A172 (cell line): ENCODE measurements at regions not wholly inside any gene's neighbourhood (a gene's known extent, or its start where the extent isn't known, plus 50 kb on each side); places are given as distances from the start of the nearest gene placed in this dataset.

Source experiments
- DNase-seq: peaks from one replicate; pipeline ENCODE4 v3.0.0-alpha.2; 2015; ENCODE audit warnings: low spot score

DNA sequence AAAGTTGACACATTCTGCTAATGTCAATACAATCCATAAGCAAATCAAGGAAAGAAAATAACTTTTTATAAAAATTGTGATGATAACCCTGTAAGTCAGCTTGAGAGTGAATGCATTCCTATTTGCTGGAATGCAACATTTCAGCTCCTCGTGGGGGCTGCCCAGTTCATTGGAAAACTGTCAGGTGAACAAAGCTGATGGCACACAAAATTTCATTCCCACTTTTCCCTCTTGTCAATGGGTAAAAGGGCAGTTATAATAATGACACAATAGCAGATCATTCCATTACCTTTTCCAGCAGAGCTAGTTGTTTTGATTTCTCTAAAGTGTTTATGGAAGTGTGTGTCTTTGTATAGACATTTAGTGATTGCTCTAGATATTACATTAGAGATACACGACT, 1124.6 kb upstream of the MAP3K7 start:
- no peak for DNase-seq

DNA sequence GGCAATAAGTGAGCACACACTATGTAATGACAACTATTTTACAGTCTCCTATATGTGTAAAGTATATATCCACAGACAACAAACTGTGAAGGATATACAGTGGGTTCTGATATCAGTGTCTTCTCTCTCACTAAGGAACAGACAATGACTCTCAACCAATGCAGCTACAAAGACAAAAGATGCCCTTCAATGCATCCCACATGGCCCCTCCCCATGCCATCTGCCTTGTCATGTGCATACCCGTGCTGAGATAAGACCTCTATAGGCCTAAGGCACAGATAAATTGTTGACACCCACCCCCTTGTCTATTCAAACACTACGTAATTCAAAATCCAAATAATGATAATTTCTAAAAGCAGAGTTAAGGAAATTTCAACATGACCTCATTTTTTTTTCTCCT, 1123.5 kb upstream of the MAP3K7 start:
- DNase-seq: no peak

DNA sequence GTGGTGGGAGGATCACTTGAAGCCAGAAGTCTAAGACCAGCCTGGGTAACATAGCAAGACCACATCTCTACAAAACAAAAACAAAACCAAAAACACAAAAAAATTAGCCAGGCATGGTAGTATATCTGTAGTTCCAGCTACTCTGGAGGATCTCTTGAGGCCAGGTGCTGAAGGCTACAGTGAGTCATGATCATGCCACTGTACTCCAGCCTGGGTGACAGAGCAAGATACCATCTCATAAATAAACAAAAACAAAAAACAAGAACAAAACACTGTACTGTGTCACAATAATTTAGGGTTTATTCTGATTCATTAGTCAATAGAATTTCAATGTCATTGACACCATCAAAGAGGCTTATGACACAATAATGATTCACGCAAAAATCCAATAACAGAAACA, 1121.7 kb upstream of the MAP3K7 start:
- DNase-seq: no peak

DNA sequence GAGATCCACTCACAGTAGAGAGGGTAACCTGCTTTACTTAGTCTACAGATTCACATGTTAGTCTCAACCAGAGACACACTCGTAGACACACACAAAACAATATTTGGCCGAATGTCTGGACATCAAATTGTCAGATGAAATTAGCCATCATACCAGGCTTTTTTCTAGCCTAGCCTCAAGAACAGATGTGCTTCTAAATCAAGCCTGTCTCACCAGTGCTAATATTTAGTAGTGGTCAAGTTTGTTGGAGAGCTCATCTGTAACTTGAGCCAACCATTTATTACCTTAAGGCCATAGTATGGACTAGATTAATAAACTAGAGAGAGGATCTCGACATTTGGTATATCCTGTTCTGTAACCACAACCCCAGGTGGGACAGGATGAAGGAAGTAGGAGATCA, 1118.8 kb upstream of the MAP3K7 start:
- no peak for DNase-seq

DNA sequence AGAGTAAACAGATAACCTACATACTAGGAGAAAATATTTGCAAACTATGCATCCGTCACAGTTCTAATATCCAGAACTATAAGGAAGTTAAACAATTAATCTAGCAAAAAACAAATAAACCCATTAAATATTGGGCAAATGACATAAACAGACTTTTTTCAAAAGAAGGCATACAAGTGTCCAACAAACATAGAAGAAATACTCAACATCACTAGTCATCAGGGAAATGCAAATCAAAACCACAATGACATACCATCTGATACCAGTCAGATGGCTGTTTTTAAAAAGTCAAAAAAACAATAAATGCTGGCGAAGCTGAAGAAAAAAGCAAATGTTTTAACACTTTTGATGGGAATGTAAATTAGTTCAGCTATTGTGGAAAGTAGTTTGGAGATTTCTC, 1117.7 kb upstream of the MAP3K7 start:
- DNase-seq: peak; percentile 47

DNA sequence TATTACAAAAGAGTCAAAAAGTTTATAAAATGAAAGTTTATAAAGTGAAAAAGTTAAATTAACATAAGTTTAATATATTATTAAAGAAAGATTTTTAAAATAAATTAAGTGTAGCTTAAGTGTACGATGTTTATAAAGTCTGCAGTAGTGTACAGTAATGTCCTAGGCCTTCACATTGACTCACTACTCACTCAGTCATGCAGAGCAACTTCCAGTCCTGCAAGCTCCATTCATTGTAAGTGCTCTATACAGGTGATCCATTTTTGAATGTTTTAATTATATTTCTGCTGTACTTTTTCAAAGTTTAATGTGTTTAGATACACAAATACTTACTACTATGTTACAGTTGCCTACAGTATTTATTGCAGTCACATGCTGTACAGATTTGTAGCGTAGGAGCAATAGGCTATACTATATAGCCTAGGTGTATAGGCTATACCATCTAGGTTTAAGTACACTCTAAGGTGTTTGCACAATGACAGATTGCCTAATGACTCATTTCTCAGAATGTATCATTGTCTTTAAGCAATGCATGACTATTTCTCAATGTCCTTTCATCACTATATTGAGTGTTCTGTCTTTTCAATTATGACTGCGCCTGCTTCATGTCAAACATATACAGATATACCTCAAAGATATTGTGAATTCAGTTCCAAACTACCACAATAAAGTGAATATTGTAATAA, 1110.3 kb upstream of the MAP3K7 start:
- DNase-seq: no peak

DNA sequence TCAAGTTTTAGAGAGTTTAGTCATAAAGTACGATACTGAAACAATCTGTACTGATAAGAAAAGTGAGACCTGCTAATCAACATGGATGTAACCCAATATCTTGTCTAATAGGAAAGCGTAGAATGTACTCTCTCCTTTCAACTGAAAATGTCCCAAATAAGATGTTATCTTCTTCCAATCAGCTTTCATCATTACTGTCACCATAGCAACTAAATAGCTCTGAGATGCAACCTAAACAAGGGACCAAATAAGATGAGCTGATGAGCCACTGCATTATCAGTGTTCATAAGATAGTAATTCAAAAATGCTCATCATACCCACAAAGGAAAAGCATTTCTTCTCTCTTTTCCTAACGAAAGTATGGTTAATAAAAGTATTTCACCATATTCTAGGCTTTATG, 1108.3 kb upstream of the MAP3K7 start:
- DNase-seq: no peak

DNA sequence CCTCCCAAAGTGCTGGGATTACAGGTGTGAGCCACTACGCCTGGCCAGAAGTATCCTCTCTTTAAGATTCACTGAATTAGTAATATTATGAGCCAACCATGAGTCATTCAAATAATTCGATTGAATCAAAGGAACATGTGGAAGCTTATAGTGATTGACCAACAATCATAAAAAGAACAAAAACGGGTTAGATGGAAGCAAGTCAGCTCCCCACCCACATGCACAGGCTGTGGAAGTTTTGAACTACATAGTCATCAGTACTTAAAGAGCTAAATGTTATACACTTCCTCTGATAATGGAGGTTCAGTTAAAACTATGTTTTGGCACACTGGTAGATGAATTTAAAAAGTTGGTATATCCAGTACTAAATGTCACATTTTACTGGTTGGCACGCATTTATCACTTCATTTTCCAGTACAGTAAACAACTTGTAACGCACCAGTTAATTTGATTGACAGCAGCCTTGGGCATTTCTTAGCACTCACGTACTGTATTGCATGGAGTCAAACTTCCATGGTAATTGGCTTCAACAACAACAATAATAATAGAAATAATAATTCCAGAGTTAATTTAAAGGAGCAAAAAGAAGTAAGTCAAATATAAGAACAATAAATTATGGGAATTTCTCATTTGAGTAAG, 1107.3 kb upstream of the MAP3K7 start:
- no peak for DNase-seq

DNA sequence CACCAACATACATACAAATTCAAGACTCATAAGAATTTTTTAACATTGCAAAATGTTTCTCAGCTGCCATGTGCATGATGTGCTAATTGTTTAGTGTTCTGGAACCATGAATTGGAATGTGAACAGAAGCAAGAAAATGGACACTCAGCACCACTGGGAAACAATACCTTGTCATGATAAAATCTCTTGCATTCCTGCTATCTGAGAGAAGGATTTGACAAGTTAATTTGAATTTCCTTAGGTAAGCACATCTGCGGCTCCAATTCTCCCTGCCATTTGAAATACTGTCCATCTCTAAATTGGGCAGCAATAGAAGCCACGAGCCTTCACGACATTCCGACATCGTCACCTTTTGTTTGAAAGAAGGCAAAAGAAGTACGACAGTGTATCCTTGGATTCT, 1104.6 kb upstream of the MAP3K7 start:
- DNase-seq: no peak

DNA sequence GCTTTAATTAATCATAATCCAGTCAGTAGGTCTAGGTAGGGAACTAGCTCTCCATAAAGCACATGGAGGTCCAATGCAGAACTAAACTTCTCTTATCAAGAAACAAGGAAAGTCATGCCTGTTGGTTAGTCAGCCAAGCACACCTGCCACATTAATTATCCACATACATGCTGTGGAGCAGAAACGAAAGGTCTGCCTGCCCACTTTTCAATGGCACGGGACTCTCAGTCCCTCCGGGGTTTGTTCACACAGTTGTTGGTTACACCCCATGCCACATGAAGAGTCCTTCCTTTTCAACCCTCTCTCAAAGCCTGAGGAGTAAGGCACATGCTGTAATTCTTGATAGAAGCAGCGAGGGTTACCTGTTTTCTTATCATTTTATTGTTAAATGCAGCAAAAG, 1096.4 kb upstream of the MAP3K7 start:
- no peak for DNase-seq

DNA sequence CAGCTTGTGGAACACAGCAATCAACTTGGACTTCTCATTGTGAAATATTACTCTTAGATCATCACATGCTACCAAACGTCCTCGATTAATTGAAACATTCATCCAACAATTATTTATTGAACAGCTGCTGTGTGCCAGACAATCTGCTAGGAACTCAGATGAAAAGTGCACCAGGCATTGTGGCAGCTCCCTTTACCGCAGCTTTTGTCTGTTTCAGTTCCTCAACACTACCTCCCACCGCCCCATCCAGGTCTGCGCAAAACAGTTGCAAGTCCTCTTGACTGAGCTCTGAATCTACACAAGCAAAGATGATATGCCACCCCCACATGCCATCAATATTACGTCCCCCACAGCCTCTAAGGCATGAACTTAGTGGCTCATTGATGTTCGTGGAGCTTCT, 1094.4 kb upstream of the MAP3K7 start:
- no peak for DNase-seq

DNA sequence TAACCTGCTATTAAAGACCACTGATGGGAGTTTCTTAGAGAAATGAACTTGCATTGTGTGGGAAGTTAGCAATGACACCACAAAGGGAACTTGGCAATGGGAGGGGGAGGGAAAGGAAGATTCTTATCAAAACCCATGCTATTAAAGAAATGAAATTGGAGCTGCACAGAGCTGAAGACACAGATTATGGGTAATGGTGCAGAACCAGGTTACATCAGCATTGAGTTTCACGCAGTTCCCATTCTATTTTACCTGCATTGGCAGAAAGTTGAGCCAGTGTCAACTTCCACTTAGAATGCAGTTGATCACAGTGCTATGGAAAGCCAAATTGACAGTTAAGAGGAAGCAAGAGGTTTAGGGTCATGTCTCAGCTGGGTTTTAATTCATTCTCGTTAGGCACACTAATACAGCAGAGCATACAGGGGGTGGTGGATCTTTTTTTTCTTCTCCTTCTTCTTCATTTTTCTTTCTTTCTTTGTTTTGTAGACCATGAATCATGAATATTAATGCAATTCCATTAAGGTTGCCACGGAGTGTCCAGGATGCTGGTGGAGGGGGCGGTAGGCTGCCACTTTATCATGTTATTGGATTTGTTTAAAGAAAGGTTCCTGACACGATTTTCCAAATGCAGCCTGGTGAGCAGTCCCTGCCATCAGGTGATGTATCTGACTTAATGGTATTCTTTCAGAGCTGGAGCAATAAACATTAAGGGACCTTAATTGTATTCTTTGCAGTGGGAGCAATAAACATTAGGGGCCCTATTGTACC, 1092.0 kb upstream of the MAP3K7 start:
- DNase-seq: no peak

DNA sequence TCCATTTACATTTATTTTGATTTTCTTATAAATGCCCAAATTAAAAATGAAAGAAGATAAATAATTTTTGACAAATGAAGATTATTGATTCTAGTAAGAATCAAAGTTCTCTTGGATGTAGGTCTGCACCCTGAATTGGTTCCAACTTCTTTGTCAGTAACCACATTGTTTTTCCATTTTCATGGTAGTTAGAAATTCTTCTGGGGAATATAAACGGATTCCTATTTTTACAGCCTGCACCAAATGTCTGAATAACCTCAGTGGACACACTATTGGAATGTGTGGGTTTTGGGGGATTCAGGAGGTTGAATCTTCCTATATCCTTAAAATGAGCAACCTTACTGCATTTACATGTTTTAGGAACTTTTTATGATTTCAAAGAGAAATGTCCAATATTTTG, 1085.3 kb upstream of the MAP3K7 start:
- no peak for DNase-seq

DNA sequence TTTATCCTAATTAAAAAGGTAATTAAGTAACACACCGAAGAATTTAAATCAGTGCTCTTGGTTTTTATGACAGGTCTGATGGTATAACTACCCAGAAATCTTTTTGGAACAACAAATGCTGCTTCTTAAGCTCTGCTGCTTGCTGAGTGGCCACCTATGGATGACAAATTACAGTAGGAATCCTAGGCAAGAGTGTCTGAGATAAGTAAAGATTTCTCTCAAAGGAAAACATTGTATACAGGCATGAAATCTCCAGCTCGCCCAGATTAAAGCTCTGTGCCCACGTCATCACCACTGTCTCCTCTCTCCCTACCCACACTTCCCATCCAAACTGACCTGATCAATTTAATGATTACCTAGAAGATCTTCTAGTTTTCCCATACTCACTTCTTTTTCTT, 1083.0 kb upstream of the MAP3K7 start:
- DNase-seq: no peak

DNA sequence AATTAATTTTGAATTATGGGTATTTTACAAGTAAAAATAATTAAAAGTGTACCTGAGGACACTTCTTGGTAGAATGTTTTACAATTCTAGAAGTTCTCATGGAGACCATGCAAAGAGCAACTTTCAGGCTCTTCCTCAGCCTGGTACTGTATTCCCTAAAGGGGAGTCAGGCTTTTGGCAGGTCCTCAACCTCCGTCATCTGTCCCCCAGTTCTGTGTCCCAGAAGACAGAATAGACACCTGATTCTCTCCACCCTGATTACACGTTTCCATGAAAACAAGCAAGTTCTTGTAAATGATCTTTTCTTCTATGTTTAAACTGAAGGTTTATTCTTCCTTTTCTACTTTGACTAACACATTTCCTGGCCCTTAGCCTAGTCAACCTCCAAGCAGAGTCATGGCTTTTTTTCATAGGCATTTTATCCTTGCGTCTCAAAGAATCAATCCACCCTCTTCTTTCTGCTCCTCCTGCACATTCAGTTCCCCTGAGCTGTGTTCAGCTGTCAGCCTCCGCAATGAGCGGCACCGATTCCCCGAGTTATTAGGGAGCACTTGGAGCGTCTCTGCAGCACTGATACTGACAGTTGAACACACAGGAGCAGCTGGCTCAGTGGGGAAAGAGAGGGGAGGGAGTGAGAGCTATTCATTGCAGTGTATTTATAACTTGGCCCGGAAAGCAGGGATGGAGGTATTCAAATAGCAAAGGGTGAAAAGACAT, 1082.4 kb upstream of the MAP3K7 start:
- no peak for DNase-seq

DNA sequence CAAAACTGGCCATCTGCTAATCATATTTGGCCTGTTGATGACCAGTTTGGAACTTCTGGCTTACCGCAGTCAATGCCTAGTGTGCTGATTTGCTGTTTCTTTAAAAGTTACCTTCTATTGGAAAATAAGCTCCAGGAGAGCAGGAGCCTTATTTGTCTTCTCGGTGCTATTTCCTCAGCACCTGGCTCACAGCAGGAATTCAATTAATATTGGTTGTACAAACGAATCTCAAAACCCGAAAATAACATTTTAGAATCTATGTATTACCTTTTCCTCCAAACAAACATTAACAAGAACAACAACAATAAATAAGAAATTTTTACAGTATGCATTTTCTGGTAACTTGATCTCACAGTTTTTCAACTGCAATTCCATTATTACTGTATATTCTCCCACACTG, 1080.7 kb upstream of the MAP3K7 start:
- DNase-seq: no peak

DNA sequence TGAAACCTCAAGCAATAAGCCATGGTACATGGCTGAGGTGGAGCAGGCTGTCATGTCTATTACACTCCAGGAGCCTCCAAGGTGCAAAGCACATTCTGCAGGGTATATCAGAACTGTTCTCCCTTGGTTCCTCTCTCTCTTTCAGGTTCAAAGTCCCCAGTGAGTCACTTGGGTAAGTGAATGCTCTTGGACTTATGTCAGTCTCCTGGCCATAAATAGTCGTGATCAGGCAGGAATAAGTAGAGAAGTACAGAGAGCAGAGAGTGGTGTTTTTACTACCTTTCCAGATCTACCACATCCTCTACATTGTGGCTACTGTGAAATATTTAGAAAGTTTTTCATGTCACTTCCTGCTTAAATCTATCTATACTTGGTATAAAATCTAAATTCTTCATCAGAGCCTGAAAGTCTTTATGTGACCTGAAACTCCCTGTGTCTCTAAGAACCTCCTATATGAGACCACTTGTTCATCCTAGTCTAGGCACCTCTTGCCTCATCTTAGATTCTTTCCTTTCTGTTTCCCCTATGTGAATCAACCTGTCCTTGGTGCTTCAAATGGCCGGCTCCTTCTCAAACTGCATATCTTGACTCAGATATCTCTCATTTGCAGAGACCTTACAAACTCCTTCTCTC, 1077.6 kb upstream of the MAP3K7 start:
- no peak for DNase-seq

DNA sequence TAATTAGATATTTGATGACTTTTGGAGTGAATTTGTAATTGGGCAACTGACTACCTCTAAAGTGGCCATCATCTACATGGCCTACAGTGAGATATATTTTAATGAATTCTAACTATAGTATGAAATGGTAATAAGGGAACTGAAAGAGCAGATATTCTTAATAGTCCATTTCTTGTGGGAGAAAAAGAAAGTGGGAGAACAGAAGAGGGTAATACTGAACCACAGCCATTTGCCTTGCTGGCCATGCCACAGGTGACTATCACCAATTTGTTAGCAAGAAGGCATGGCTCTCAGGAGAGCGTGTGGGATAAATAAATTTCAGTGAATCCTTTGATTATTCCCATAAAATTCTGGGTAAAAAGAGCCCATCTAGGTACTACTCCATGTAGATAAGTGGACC, 1074.0 kb upstream of the MAP3K7 start:
- no peak for DNase-seq

DNA sequence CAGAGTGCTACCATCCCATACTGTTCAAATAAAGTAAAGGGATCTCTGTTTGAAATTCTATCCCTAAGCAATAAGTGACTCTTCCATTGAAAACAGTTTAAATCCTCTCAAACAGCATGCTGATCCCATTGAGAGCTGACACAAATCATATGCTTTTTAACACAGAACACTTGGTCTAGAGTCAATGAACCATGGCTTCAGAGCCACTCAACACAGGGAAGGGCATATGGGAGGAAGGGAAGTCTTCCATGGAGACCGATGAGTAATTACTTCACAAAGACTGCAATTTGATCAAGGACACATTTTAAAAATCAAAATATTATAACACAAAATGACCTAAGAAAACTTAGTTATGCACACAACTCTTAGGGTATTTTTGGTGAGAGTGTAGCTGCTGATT, 1073.0 kb upstream of the MAP3K7 start:
- no peak for DNase-seq

DNA sequence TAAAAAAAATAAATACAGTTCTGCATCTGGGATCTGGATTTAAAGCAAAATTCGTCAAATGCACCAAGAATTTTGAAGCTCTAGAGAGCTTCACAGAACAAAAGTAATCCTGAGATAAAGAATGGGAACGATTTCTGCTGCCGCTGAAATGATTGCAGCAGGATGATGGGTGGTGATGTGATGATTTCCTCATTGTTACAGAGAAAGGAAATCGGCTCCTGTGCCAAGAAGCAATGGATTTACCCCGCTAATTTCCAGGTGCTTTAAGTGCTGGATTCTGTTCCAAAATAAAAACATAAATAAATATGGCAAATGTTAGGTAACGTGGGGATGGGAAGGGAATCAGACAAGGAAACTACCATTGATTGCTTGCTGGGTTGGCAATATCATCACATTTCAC, 1067.9 kb upstream of the MAP3K7 start:
- no peak for DNase-seq

DNA sequence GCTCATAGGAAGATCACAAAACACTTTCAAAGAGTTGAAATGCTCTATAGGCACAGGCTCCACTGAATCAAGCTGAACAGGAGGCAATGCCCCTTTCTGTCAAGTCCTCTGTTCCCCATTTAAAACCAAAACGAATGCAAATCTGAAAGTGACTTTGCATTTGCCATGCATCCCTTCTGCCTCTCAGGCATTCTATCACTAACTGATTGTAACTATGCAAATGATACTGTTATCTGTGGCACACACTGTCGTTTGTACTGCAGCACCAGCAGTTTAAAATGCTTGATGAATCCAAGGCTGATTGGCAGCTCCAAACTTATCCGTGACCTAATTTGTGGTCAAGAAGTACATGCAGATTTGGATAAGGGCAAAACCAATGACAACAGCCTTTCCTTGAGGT, 1067.5 kb upstream of the MAP3K7 start:
- no peak for DNase-seq

DNA sequence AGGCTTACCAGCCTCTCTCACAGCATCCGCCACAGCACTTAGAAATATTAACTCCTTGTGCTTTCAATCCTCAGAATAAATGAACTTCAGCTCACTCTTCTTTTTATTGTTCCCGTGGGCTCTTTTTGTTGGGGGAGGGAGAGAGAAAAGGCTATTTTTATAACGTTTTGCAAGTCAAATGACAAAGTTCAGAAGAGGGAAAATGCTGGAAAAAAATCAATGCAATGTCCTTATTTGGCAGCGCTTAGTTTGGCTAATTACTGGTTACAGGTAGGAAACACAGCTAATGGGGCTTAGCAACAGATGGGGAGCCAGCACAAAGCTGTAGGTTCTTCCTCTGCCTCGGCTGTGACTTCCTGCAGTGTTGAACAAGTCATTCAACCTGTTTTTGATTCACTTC, 1067.0 kb upstream of the MAP3K7 start:
- DNase-seq: no peak
